NCI-H1436 treated with DMSO at 0.1 percent for 48 hours (cell line): ENCODE measurements at regions not wholly inside any gene's neighbourhood (a gene's known extent, or its start where the extent isn't known, plus 50 kb on each side); places are given as distances from the start of the nearest gene placed in this dataset.
"Not testable (repeated sequence)": the region's sequence is repeated elsewhere in the genome, so short reads cannot be mapped to it uniquely, and the experiment has no call there.

Source experiments
- DNase-seq: peaks from one replicate; lab custom pipeline; 2025; lab: John Stamatoyannopoulos, UW

DNA sequence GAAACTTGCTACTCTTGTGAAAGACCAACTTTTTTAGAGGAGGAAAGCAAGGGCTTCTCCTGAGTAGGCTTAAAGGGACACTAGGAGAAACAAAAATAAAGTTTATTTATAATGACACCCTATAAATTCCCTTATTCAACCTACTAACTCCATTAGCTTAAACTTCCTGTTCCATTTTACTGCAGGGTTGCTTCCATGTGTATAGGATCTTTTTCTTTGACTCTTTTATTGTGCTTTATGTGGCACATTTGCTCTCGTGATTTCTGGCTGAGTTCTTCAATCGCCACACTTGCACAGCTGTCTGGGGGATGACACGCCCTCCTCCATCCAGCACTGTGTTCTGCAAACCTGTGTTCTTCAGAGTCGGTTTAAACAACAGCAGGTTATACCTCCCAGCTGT lies 225.7 kb upstream of the NPVF start:
- DNase-seq = no peak

DNA sequence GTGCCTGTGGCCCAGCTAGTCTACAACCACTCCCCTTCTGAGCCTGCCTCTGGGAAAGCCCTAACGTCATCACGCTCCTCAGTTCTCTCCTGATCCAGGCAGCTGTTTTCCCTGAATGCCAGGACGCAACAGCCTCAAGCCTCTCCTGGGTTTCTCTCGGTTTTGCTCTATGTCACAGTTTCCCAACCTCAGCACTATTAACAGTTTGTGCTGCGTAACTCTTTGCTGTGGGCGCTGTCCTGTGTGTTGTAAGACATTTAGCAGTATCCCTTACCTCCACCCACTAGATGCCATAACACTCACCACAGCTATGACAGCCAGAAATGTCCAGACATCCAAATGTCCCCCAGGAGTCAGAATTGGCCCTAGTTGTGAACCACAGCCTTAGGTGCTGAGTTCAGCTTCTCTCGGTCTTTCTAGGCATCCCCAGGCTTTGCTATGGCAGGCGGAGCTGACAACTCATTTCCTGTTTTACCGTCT lies 226.3 kb upstream of the NPVF start:
- no peak for DNase-seq

- no peak for DNase-seq
Observed at GRCh38 chr7:25455683-25456251, 227.5 kb upstream of the NPVF start.

DNA sequence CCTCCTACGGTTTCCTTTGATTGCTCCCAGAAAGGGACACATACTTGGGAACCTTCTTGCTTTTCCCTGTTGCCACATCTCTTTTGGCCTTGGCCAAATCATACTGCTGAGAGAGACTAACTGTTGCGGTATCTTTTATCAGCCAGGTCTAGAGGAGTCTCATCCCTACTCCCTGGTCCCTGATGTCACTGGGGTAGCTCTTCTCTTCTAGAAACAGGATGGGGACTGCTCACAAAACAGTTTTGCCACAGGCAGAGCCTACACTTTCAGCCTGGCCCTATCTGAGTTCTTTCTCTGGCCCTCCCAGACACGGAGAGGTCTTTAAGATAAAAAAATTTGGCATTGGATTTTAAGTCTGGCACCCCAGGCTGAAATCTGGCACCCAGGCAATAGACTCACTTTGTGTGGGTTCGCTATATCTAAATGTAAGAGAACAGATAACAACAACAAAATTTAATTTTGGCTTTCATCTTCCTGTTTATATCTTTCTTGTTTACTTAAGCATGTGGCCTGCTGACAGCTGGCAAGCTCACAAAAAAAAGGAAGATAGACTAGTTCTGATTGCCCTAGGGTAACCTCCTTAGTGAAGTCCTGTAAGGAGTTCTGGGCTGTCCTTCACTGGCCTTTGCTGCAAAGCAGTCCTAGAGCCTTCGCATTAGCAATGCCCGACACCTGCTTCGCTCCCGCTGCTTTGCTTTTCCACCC lies 228.3 kb upstream of the NPVF start:
- DNase-seq = no peak

GRCh38 chr7:25459057-25459456 lies 230.8 kb upstream of the NPVF start:
- DNase-seq = no peak

DNA sequence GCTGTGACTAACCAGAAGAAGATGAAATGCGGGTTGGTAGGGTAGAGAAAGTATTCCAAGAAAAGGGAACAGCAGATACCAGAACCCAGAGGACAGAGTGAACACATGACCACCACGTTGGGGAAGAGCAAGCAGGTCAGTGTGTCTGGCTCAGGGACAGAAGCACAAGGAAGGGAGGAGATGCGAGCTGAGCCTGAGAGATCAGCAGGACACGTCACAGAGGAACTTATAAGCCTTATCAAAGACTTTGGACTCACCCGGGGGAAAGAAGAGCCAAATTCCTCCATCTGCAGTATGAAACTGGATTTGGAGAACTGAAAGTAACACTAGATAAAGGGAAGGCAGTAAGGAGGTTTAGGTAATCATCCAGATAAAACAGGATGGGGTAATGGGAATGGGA lies 232.1 kb upstream of the NPVF start:
- no peak for DNase-seq

- no peak for DNase-seq
Observed at GRCh38 chr7:25469669-25470068, 241.4 kb upstream of the NPVF start.

- no peak for DNase-seq
Observed at GRCh38 chr7:25476863-25477499, 248.7 kb upstream of the NPVF start.

DNA sequence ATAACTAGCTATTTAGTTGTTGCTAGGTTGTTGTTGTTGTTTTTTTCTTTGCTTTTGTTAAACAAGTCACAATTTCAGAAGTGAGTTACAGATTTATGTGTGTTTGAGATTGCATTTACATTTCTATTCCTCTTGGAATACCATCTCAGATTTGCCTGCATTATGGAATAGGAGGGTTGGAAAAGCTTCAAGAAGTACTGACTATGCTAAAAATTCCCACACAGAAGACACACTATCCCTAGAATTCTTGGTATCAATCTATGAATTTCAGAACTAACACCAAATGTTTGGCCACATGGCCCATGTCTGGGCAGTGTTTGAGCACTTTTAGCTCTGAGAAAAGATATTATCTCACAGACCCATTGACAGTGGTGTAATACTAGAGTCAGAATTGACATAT lies 249.9 kb upstream of the NPVF start:
- not testable (repeated sequence) for DNase-seq

DNA sequence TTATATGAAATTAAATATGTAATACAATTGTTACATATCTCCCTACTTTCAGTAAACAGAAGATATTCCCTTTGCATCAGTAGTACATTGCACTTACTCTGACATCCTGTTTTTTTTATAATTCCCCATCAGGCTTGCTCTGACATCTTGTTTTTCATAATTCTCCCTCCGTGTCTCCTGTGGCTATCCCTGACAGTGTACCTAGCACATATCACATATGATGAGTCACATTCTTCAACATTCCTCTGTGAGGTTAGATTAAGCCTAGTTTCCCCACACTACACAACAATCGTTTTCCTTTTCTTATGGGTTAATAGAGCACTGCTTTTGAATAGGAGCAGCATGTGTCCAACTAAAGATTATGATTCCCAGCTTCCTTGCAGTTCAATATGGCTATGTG lies 250.6 kb upstream of the NPVF start:
- DNase-seq = no peak

DNA sequence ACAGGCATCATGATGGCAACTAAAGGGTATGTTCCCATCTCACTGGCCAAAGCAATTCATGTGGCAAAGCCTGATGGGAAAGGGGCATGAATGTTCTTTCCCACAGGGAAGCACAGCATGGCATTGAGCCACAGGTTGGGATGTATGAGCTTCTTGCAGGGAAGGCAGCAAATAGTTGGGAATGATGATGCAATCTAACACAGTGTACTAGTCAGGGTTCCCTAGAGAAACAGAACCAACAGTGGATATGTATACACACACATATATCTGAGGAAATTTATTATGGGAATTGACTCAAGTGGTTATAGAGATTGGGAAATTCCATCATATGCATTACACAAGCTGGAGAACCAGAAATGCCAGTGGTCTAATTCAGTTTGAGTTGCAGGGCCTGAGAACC lies 253.6 kb upstream of the NPVF start:
- DNase-seq = no peak

DNA sequence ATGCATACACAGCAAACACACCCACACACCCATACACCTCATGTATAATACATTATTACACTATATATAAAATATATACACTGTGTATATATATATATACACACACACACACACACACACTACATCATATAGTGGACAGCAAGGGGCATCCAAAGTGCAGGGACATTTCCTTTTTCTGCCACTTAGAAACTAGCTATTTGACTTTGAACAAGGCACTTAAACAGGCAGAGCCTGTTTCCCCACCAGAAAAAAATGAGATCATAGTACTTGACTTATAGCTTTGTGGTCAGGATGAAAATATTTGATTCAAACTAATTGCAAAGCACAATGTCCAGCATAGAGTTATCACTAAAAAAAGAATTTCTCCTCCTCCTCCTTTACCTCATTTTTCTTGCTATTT lies 254.3 kb upstream of the NPVF start:
- DNase-seq = no peak

GRCh38 chr7:25485026-25485425 lies 256.7 kb upstream of the NPVF start:
- DNase-seq = no peak

DNA sequence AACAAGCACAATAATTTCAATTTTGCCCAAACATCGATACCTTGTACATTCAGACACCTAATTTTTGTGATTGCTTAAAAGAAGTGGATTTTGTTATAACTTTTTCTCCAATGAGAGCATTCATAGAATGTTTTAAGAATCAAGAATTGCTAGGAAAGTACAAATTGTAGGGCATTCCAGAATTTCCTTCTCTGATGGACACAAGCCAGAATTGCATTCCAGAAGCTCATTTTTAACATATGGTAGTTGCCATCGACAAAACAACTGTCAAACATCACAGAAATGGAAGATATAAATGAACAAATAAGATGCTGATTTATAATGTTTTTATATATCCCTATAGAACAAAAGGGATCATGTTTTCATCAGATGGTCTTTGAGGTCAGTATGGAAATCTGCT lies 258.4 kb upstream of the NPVF start:
- DNase-seq = no peak

GRCh38 chr7:25493805-25494366 lies 265.6 kb upstream of the NPVF start:
- no peak for DNase-seq

DNA sequence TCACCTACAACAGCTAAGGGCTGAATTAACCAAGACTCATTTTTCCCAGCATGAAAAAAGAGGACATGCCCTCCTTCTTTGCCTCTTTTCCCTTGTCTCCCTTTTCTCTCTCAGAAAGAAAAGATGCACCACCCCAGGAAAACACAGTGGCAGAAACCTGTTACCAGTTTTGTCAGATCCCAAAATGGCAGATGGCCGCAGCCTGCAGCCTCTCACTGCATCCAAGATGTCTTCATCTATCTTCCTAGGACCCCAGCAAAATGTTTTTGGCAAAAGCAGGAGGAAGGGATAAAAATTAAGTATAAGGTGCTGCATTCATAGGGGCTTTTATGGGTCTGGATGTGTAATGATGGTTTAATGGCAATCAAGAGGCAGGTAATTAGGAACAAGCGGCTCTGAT lies 266.6 kb upstream of the NPVF start:
- DNase-seq = no peak

DNA sequence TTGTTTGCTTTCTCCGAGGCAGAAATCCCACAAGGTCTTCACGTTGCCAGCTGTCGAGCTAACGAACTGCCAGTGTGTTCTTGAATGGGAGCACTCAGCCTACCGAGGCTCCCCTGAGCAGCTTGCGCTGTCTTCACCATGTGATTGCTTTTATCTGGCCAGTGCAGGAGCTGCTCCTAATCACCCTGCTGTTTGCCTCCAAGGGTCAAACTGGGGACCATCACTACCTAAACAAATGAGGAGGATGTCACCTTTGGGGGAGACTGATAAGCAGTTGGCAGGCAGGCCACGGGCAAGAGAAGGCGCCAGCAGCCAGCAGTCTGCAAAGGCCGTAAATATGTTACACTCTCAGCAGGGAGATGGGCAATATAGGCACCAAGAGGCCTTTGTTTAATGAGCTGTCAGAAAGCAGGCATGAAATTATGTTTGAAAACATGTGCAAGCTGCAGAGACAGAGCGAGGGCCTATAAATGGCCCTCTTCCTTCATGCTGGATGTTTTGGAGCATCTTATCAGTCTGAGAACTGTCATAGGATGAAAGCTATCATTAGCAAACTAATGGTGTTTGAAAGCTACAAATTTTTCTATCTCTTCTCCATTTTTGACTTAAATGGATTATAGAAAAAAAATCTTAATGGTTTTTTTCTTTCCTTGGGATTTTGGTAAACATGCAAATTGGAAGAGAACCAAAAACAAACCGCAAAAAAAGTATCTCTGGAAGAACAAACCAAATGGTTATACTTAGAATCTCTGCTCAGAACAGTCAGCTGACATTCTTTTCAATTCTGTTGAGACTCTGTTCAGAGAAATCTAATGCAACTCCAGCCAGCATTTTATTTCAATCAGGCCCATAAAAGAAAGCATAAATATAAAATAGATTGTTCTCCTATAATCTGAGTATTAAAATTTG lies 267.3 kb upstream of the NPVF start:
- peak; percentile 31 for DNase-seq

DNA sequence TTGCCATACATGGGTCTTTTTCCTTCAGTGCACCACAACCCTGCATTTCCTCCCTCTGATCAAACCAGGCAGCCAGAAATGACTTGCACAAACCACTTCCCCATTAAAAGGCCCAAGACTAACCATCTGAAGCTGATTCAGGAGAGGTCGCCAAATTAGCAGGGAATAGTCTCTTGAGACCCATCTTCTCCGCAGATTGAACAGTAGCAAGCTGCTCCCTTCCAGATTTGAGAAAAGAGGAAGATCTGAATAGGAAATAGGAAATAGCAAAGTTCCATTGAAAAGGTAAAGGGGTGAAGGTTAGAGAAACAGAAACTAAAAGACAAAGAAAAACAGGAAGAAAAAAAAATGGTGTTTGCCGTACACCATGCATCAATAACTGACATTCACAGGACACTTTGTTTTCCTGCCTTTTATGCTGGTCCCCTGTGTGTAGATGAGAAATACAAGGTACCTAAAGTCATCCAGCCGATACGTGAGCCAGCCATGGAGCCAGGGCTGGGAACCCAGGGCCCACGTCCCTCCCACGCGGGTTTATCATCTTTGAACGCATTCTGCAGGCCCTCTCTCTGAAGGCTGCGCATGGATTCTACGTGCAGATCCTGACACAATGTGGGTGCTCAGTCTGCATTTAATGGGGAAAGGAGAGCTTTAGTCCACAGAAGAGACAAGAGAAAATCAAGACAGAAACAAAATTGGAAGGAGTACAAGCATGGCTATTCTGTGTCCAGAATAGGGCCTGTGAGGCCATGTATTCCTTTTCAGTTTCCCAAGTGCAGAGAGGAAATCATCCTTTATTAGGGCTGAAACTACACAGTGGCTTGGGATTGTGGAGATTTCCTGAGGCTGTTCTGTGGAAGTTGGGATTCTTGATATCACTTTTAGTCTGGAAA lies 268.4 kb upstream of the NPVF start:
- no peak for DNase-seq

GRCh38 chr7:25500393-25500921 lies 272.2 kb upstream of the NPVF start:
- DNase-seq = no peak

DNA sequence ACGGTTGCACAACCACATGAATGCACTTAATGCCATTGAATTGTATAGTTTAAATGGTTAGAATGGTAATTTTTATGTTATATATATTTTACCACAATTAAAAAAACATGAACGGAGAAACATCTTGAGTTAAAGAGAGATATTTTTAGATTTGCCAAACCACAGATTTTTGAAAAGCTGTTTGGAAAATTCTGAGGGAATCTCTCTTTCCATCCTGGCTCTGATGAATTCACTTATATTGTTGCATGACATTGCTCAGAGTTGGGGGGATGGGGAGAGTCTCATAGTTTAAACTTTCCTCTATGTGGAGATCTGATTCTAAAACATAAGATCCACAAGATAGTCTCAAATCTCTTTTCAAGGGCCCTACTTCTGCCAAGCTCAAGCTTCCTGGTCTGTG lies 275.0 kb upstream of the NPVF start:
- no peak for DNase-seq
